ENCODE measurements at regions not wholly inside any gene's neighbourhood (a gene's known extent, or its start where the extent isn't known, plus 50 kb on each side); places are given as distances from the start of the nearest gene placed in this dataset.

GRCh38 chr14:66312451-66312850 is 173.7 kb upstream of the CCDC196 start:
- no peak overlapping the region for H2AFZ ChIP-seq (ENCODE audit: low read length)
- H3K4me2 ChIP-seq (ENCODE audit: low read depth, low read length): no peak overlapping the region
- no peaks in the 10 kb centered on the region for H3K79me2 ChIP-seq (ENCODE audit: low read length)
- no peaks in the 10 kb centered on the region for H3K9me3 ChIP-seq (replicated peaks; ENCODE audit: insufficient read depth, low read length)
- DNase-seq: no peak
- no peak overlapping the region for H3K9ac ChIP-seq (ENCODE audit: low read length)
- H3F3A ChIP-seq (ENCODE audit: insufficient read depth, low read length): no peaks in the 10 kb centered on the region
- no peaks in the 10 kb centered on the region for H4K20me1 ChIP-seq (ENCODE audit: insufficient read depth, low read length)
- no peaks in the 10 kb centered on the region for H3K4me1 ChIP-seq (ENCODE audit: low read length)
- H3K9me2 ChIP-seq (replicated peaks; ENCODE audit: insufficient read depth, low read length): no peaks in the 10 kb centered on the region
- H3K27me3 ChIP-seq (replicated peaks; ENCODE audit: insufficient read depth, low read length): no peaks in the 10 kb centered on the region
- no peak for TF ChIP-seq EZH2phosphoT487 (IDR thresholded peaks at IDR 0.05; ENCODE audit: low read length)
- TF ChIP-seq EZH2 (optimal IDR thresholded peaks at IDR 0.05; ENCODE audit: low read depth, low read length): no peak
- TF ChIP-seq, protein P1, sequence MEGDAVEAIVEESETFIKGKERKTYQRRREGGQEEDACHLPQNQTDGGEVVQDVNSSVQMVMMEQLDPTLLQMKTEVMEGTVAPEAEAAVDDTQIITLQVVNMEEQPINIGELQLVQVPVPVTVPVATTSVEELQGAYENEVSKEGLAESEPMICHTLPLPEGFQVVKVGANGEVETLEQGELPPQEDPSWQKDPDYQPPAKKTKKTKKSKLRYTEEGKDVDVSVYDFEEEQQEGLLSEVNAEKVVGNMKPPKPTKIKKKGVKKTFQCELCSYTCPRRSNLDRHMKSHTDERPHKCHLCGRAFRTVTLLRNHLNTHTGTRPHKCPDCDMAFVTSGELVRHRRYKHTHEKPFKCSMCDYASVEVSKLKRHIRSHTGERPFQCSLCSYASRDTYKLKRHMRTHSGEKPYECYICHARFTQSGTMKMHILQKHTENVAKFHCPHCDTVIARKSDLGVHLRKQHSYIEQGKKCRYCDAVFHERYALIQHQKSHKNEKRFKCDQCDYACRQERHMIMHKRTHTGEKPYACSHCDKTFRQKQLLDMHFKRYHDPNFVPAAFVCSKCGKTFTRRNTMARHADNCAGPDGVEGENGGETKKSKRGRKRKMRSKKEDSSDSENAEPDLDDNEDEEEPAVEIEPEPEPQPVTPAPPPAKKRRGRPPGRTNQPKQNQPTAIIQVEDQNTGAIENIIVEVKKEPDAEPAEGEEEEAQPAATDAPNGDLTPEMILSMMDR (IDR thresholded peaks at IDR 0.05; ENCODE audit: low read length): no peak
- H3K36me3 ChIP-seq (replicated peaks; ENCODE audit: insufficient read depth, low read length): no peaks in the 10 kb centered on the region
- no peak overlapping the region for H3K4me3 ChIP-seq (ENCODE audit: low read length)
- H3K27ac ChIP-seq (ENCODE audit: low read length): no peak overlapping the region

GRCh38 chr14:66315098-66315497 is 171.1 kb upstream of the CCDC196 start:
- no peak for DNase-seq
- H3K9me3 ChIP-seq (replicated peaks; ENCODE audit: insufficient read depth, low read length): no peaks in the 10 kb centered on the region
- H4K20me1 ChIP-seq (ENCODE audit: insufficient read depth, low read length): no peaks in the 10 kb centered on the region
- no peaks in the 10 kb centered on the region for H3K27me3 ChIP-seq (replicated peaks; ENCODE audit: insufficient read depth, low read length)
- no peak overlapping the region for H2AFZ ChIP-seq (ENCODE audit: low read length)
- no peaks in the 10 kb centered on the region for H3K79me2 ChIP-seq (ENCODE audit: low read length)
- H3K4me3 ChIP-seq (ENCODE audit: low read length): no peak overlapping the region
- H3K9me2 ChIP-seq (replicated peaks; ENCODE audit: insufficient read depth, low read length): no peaks in the 10 kb centered on the region
- H3K4me2 ChIP-seq (ENCODE audit: low read depth, low read length): no peak overlapping the region
- H3K27ac ChIP-seq (ENCODE audit: low read length): no peak overlapping the region
- H3K4me1 ChIP-seq (ENCODE audit: low read length): no peaks in the 10 kb centered on the region
- no peak overlapping the region for H3K9ac ChIP-seq (ENCODE audit: low read length)
- no peaks in the 10 kb centered on the region for H3F3A ChIP-seq (ENCODE audit: insufficient read depth, low read length)
- TF ChIP-seq, protein P1 (IDR thresholded peaks at IDR 0.05; ENCODE audit: low read length): no peak
- TF ChIP-seq EZH2 (optimal IDR thresholded peaks at IDR 0.05; ENCODE audit: low read depth, low read length) (no peak), EZH2phosphoT487 (IDR thresholded peaks at IDR 0.05; ENCODE audit: low read length) (no peak)
- no peaks in the 10 kb centered on the region for H3K36me3 ChIP-seq (replicated peaks; ENCODE audit: insufficient read depth, low read length)

GRCh38 chr14:66315548-66315947 is 170.6 kb upstream of the CCDC196 start:
- H3K9me2 ChIP-seq (replicated peaks; ENCODE audit: insufficient read depth, low read length): no peaks in the 10 kb centered on the region
- H3F3A ChIP-seq (ENCODE audit: insufficient read depth, low read length): no peaks in the 10 kb centered on the region
- H3K4me2 ChIP-seq (ENCODE audit: low read depth, low read length): no peak overlapping the region
- no peaks in the 10 kb centered on the region for H3K27me3 ChIP-seq (replicated peaks; ENCODE audit: insufficient read depth, low read length)
- no peak for DNase-seq
- H3K9ac ChIP-seq (ENCODE audit: low read length): no peak overlapping the region
- H3K27ac ChIP-seq (ENCODE audit: low read length): no peak overlapping the region
- no peaks in the 10 kb centered on the region for H3K79me2 ChIP-seq (ENCODE audit: low read length)
- H4K20me1 ChIP-seq (ENCODE audit: insufficient read depth, low read length): no peaks in the 10 kb centered on the region
- H3K9me3 ChIP-seq (replicated peaks; ENCODE audit: insufficient read depth, low read length): no peaks in the 10 kb centered on the region
- H2AFZ ChIP-seq (ENCODE audit: low read length): no peak overlapping the region
- no peak for TF ChIP-seq EZH2phosphoT487 (IDR thresholded peaks at IDR 0.05; ENCODE audit: low read length)
- TF ChIP-seq, protein P1 (IDR thresholded peaks at IDR 0.05; ENCODE audit: low read length): no peak
- no peak for TF ChIP-seq EZH2 (optimal IDR thresholded peaks at IDR 0.05; ENCODE audit: low read depth, low read length)
- no peaks in the 10 kb centered on the region for H3K36me3 ChIP-seq (replicated peaks; ENCODE audit: insufficient read depth, low read length)
- H3K4me3 ChIP-seq (ENCODE audit: low read length): no peak overlapping the region
- no peaks in the 10 kb centered on the region for H3K4me1 ChIP-seq (ENCODE audit: low read length)
